ENCODE measurements at regions not wholly inside any gene's neighbourhood (a gene's known extent, or its start where the extent isn't known, plus 50 kb on each side); places are given as distances from the start of the nearest gene placed in this dataset.

GRCh38 chr13:81446441-81446840 is 1105.5 kb upstream of the SPRY2 start:
- no peak overlapping the region for H3K27ac ChIP-seq
- no peaks in the 10 kb centered on the region for H3K9me3 ChIP-seq (replicated peaks in 1 of 3)
- DNase-seq: no peak
- TF ChIP-seq POLR2A (IDR thresholded peaks at IDR 0.05): no peak
- no peak for TF ChIP-seq CTCF (IDR thresholded peaks at IDR 0.05)
- intact Hi-C loops (cut with DNase I): no loop called here
- no peaks in the 10 kb centered on the region for H3K27me3 ChIP-seq
- no peak overlapping the region for H3K4me3 ChIP-seq
- no peaks in the 10 kb centered on the region for H3K4me1 ChIP-seq (replicated peaks in 1 of 2)
- H3K36me3 ChIP-seq (replicated peaks in 1 of 2): no peaks in the 10 kb centered on the region

- no peak for TF ChIP-seq POLR2A (IDR thresholded peaks at IDR 0.05)
- TF ChIP-seq CTCF (IDR thresholded peaks at IDR 0.05): no peak
- 50 to 70% (median 59%) methylated on average over 1 of the region's 1 CpG for WGBS, 4 donors
- intact Hi-C loops (cut with DNase I): no loop called here
These were observed 1102.0 kb upstream of the SPRY2 start for GRCh38 chr13:81442904-81443303.

GRCh38 chr13:81425286-81425685 is 1084.4 kb upstream of the SPRY2 start:
- Histone ChIP-seq H3K4me1 (replicated peaks in 1 of 2) (no peaks in the 10 kb centered on the region), H3K27me3 (no peaks in the 10 kb centered on the region), H3K9me3 (replicated peaks in 1 of 3) (no peaks in the 10 kb centered on the region), H3K4me3 (no peak overlapping the region), H3K27ac (no peak overlapping the region), H3K36me3 (replicated peaks in 1 of 2) (no peaks in the 10 kb centered on the region)
- DNase-seq: no peak
- intact Hi-C loops (cut with DNase I): no loop called here
- TF ChIP-seq CTCF (IDR thresholded peaks at IDR 0.05) (no peak), POLR2A (IDR thresholded peaks at IDR 0.05) (no peak)
- WGBS, 4 donors: 54 to 58% (median 57%) methylated on average over 2 of the region's 2 CpGs

More at GRCh38 chr13:81442904-81443303, 1102.0 kb upstream of the SPRY2 start:
- no peaks in the 10 kb centered on the region for H3K36me3 ChIP-seq (replicated peaks in 1 of 2)
- DNase-seq: no peak
- H3K27me3 ChIP-seq: no peaks in the 10 kb centered on the region
- no peak overlapping the region for H3K27ac ChIP-seq
- H3K9me3 ChIP-seq (replicated peaks in 1 of 3): no peaks in the 10 kb centered on the region
- H3K4me1 ChIP-seq (replicated peaks in 1 of 2): no peaks in the 10 kb centered on the region
- H3K4me3 ChIP-seq: no peak overlapping the region

GRCh38 chr13:81409284-81409683 is 1068.4 kb upstream of the SPRY2 start:
- no peaks in the 10 kb centered on the region for H3K4me1 ChIP-seq (replicated peaks in 1 of 2)
- H3K27me3 ChIP-seq: no peaks in the 10 kb centered on the region
- no peak for TF ChIP-seq CTCF (IDR thresholded peaks at IDR 0.05)
- TF ChIP-seq POLR2A (IDR thresholded peaks at IDR 0.05): no peak
- no peaks in the 10 kb centered on the region for H3K9me3 ChIP-seq (replicated peaks in 1 of 3)
- H3K4me3 ChIP-seq: no peak overlapping the region
- no peak for DNase-seq
- intact Hi-C loops (cut with DNase I): no loop called here
- H3K36me3 ChIP-seq (replicated peaks in 1 of 2): no peaks in the 10 kb centered on the region
- no peak overlapping the region for H3K27ac ChIP-seq
